Kidney (tissue), 13 donors: ENCODE measurements at regions not wholly inside any gene's neighbourhood (a gene's known extent, or its start where the extent isn't known, plus 50 kb on each side); places are given as distances from the start of the nearest gene placed in this dataset.

ENCODE experiments used
- DNase-seq, 5 donors: peaks; one replicate each; pipeline ENCODE4 v3.0.0-alpha.2; 2013 to 2020
- FAIRE-seq: peaks from 2 replicates; lab custom pipeline; 2012; peaks lifted over from hg19 to GRCh38; lab: Jason Lieb, UNC
- H3K27ac ChIP-seq, 2 donors: one replicate each; pipeline ENCODE4 v1.7.0; 2013; ENCODE audit warnings: low read depth in 2 of 2, low read length in 2 of 2, inconsistent platforms in 1 of 2
- H3K27me3 ChIP-seq: one replicate; pipeline ENCODE4 v1.7.1; 2013; ENCODE audit warnings: low read length, inconsistent platforms; ENCODE audit not compliant: control insufficient read depth, insufficient read depth
- H3K36me3 ChIP-seq, 3 donors: one replicate each; pipeline versions ENCODE4 v1.7.0 to v1.7.1; 2013; ENCODE audit warnings: low read length in 3 of 3, control low read depth in 1 of 3, inconsistent platforms in 1 of 3; ENCODE audit not compliant: insufficient read depth in 3 of 3, control insufficient read depth in 2 of 3
- H3K4me1 ChIP-seq, 3 donors: one replicate each; pipeline versions ENCODE4 v1.7.0 to v1.7.1; 2013; ENCODE audit warnings: low read length in 3 of 3, inconsistent platforms in 1 of 3, low read depth in 1 of 3; ENCODE audit not compliant: control insufficient read depth in 2 of 3, insufficient read depth in 2 of 3
- H3K4me3 ChIP-seq, 3 donors: one replicate each; pipeline versions ENCODE4 v1.7.0 to v1.8.1; 2013; ENCODE audit warnings: low read length in 3 of 3, control low read depth in 1 of 3, inconsistent platforms in 1 of 3
- H3K9ac ChIP-seq, 3 donors: one replicate each; pipeline versions ENCODE4 v1.7.0 to v1.7.1; 2013; ENCODE audit warnings: low read length in 3 of 3, control low read depth in 1 of 3, inconsistent platforms in 1 of 3
- H3K9me3 ChIP-seq, 3 donors: one replicate each; pipeline versions ENCODE4 v1.7.0 to v1.7.1; 2013; ENCODE audit warnings: low read length in 3 of 3, control low read depth in 1 of 3, inconsistent platforms in 1 of 3; ENCODE audit not compliant: control insufficient read depth in 2 of 3, insufficient read depth in 1 of 3
- intact Hi-C: fragments of 100-400 bp; cut with DNase I; formaldehyde crosslinking; loops from one replicate; pipeline ENCODE4 v1.11.1; 2022
- TF ChIP-seq, protein P1 (sequence below): IDR thresholded peaks from 3 replicates; pipeline ENCODE4 v1.5.1; 2012; ENCODE audit warnings: mild to moderate bottlenecking, moderate library complexity, borderline replicate concordance; ENCODE audit not compliant: insufficient read depth; ENCODE audit errors: extremely low read depth
- donor health status: control.
- donor health status: control.
- donor health status: control.
- donor health status: control.
- donor health status: control.
- donor health status: DM: yes; HTN: yes; CAD: no.
- donor health status: Normal renal cell carcinoma (clear cell type).

DNA sequence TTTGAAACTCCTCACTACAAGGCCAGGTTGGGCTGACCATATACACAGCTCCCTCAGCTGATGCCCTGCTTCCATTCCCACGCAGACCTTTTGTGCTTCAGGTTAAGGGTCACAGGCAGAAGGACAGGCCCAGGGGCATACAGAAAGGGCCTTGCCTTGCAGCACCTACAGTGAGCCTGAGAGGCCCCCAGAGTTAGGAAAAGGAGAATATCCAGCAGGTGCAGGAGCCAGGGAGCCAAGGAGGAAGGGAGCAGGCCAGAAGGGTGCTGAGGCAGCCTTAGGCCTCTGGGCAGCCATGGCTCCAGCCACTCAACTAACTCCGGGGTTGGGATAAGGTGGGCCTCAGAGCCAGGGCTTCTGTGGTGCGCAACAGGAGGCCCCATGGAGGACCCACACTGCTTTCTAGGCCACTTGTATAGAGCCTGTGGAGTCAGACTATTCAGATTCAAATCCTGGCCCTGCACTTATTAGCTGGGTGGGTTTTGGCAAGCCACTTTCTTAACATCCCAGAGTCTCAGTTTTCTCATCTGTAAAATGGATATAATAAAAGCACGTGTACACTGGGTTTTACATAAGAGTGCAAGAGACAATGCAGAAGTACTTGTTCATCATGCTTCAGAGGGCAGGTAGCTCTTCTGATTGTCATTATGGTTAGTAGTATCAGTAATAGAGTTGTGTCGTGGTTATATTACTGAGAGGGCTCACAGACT, 214.6 kb upstream of the HAAO start:
- Histone ChIP-seq H3K27ac (no peak overlapping the region), H3K27me3 (no peaks in the 10 kb centered on the region), H3K4me1 (peaks cover 0 to 16% (median 5%) of the 10 kb centered on the region in 3 donors), H3K36me3 (no peaks in the 10 kb centered on the region), H3K4me3 (no peak overlapping the region), H3K9me3 (no peaks in the 10 kb centered on the region), H3K9ac (no peak overlapping the region)
- intact Hi-C loops, result no loop called here
- peak in 1 of 5 donors; percentile 29 for DNase-seq
- no peak for FAIRE-seq
- TF ChIP-seq, protein P1, sequence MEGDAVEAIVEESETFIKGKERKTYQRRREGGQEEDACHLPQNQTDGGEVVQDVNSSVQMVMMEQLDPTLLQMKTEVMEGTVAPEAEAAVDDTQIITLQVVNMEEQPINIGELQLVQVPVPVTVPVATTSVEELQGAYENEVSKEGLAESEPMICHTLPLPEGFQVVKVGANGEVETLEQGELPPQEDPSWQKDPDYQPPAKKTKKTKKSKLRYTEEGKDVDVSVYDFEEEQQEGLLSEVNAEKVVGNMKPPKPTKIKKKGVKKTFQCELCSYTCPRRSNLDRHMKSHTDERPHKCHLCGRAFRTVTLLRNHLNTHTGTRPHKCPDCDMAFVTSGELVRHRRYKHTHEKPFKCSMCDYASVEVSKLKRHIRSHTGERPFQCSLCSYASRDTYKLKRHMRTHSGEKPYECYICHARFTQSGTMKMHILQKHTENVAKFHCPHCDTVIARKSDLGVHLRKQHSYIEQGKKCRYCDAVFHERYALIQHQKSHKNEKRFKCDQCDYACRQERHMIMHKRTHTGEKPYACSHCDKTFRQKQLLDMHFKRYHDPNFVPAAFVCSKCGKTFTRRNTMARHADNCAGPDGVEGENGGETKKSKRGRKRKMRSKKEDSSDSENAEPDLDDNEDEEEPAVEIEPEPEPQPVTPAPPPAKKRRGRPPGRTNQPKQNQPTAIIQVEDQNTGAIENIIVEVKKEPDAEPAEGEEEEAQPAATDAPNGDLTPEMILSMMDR, result no peak

DNA sequence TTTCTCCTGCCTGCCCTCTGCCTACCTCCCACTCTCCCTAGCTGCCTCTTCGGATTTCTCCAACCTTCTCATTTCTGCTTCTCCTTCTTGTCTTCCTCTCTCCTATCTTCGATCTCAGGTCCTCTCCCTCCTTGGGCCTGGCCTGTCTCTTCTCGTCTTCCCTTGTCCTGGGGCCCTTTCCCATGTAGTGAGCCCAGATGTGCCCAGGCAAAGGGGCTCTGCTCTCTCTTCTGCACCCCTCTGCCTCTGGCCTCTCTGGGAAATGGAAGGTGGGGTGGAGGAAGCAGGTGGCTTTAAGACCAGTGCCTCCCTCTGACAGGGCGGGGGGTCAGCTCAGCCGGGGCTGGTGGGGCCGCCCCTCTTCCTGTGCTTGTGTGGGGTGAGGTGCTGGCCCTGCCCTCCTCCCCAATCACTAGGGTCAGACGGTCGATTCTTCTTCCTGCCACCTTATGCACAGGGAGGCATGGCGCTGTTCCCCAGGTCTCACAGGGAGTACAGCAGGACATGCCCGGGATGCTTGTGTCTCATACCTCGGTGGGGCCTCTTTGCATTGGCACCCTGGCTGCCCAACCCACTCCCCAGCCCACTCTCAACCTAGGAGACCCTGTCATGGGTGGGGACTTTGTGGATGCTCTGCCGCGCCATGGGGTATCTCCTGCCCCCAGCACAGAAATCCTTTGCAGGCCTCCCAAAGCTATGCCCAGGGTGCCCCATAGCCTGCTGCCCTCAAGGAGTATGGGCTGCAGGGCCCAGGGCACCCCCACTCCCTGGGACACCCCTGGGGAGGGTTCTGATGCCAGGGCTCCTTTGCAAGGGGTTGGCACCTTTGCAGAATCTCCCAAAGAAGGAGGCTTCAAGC, 213.8 kb upstream of the HAAO start:
- DNase-seq, result peak in 2 of 5 donors; percentile 45 to 64
- Histone ChIP-seq H3K27ac (peak overlapping the region in 1 of 2 donors; percentile 65), H3K4me1 (peaks cover 0 to 16% (median 5%) of the 10 kb centered on the region in 3 donors), H3K4me3 (no peak overlapping the region), H3K36me3 (no peaks in the 10 kb centered on the region), H3K9me3 (no peaks in the 10 kb centered on the region), H3K9ac (no peak overlapping the region), H3K27me3 (no peaks in the 10 kb centered on the region)
- TF ChIP-seq, protein P1, result no peak
- intact Hi-C loops, result no loop called here
- no peak for FAIRE-seq

DNA sequence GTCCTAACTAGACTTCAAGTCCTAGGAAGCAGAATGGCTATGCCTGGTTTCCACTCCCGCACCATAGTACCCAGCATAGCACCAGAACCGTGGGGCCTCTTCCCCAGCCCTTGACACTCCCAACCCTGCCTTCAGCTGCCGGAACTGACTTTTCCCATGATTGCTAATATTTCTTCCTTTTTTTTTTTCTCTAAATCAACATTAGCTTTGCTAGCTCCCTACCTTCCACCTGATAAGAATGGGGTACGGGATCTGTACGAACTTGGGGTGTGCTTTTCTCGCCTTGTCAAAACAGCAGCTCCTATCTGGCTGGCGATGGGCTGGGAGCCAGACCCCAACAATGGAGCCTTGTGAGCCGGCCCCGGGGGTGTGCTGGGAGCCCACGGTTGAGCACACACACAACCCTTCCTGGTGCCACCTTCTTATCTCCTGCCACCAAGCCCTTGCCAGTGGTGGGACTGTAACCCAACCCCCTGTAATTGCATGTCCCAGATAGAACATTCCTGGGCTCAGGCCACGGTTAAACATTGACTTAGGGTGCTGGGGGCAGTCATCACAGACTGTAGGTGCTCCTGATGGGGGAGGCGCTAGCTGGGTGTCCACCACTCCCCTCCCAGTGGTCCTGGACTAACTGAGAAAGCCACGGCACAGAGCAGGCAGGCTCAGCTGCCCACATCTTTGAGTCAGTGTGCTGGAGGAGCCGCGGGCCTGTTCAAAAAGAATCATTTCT, 213.0 kb upstream of the HAAO start:
- H3K9ac ChIP-seq, result peak overlapping the region in 1 of 3 donors; percentile 14
- TF ChIP-seq, protein P1, result no peak
- H3K4me1 ChIP-seq, result peaks cover 0 to 16% (median 5%) of the 10 kb centered on the region in 3 donors
- DNase-seq (peak; percentile 74 to 90 (median 82)), FAIRE-seq (no peak)
- intact Hi-C loops, result no loop called here
- no peaks in the 10 kb centered on the region for H3K27me3 ChIP-seq
- H3K27ac ChIP-seq, result peak overlapping the region; percentile 5 to 65
- no peaks in the 10 kb centered on the region for H3K36me3 ChIP-seq
- no peaks in the 10 kb centered on the region for H3K9me3 ChIP-seq
- no peak overlapping the region for H3K4me3 ChIP-seq
